ENCODE measurements at regions not wholly inside any gene's neighbourhood (a gene's known extent, or its start where the extent isn't known, plus 50 kb on each side); places are given as distances from the start of the nearest gene placed in this dataset.

GRCh38 chrX:122625821-122626220 lies 558.3 kb upstream of the GRIA3 start:
- no peak overlapping the region for H3K27ac ChIP-seq (replicated peaks; ENCODE audit: low read length)
- no peaks in the 10 kb centered on the region for H3K36me3 ChIP-seq (replicated peaks in 1 of 2; ENCODE audit: control insufficient read depth in 2 of 2, insufficient read depth in 2 of 2, low read length in 2 of 2)
- no peak overlapping the region for H3K4ac ChIP-seq (ENCODE audit: low read length)
- H3K4me3 ChIP-seq (ENCODE audit: low read length in 2 of 2): no peak overlapping the region
- no peaks in the 10 kb centered on the region for H3K79me1 ChIP-seq (ENCODE audit: low read depth, low read length)
- H2AK5ac ChIP-seq (ENCODE audit: low read depth, low read length): no peak overlapping the region
- no peak overlapping the region for H2BK12ac ChIP-seq (ENCODE audit: low read length)
- H4K91ac ChIP-seq (ENCODE audit: low read depth, low read length, poor library complexity): no peak overlapping the region
- no CpG with 5 or more reads among the region's 3 CpGs for WGBS, 2 donors (ENCODE audit: extremely low coverage in 2 of 2, insufficient read length in 2 of 2, insufficient replicate concordance in 1 of 2)
- H3K4me2 ChIP-seq (ENCODE audit: insufficient read depth, low read length, poor library complexity, severe bottlenecking): no peak overlapping the region
- no peak for DNase-seq (ENCODE audit: low spot score)
- H2BK15ac ChIP-seq (ENCODE audit: low read length): no peak overlapping the region
- H3K23ac ChIP-seq (ENCODE audit: low read depth, low read length, poor library complexity): no peak overlapping the region
- H2BK5ac ChIP-seq (ENCODE audit: low read length): no peak overlapping the region
- H3K27me3 ChIP-seq (ENCODE audit: control insufficient read depth in 3 of 3, insufficient read depth in 3 of 3, low read depth in 1 of 3, low read length in 3 of 3): no peaks in the 10 kb centered on the region
- no peaks in the 10 kb centered on the region for H3K4me1 ChIP-seq (ENCODE audit: control insufficient read depth in 2 of 2, insufficient read depth in 1 of 2, low read depth in 1 of 2, low read length in 2 of 2)
- no peaks in the 10 kb centered on the region for H3K9me3 ChIP-seq (replicated peaks in 1 of 2; ENCODE audit: control insufficient read depth in 2 of 2, insufficient read depth in 1 of 2, low read depth in 1 of 2, low read length in 2 of 2)
- H3K9ac ChIP-seq (ENCODE audit: low read depth, low read length, poor library complexity): no peak overlapping the region
- H4K8ac ChIP-seq (ENCODE audit: low read depth, low read length): no peak overlapping the region
- H2BK120ac ChIP-seq (ENCODE audit: low read depth, low read length): no peak overlapping the region
- no peak overlapping the region for H2AFZ ChIP-seq (ENCODE audit: low read length)
- H3K14ac ChIP-seq (ENCODE audit: low read length): no peak overlapping the region
- no peak overlapping the region for H3K18ac ChIP-seq (ENCODE audit: low read length)

GRCh38 chrX:122626871-122627270 lies 557.2 kb upstream of the GRIA3 start:
- no peak overlapping the region for H3K23ac ChIP-seq (ENCODE audit: low read depth, low read length, poor library complexity)
- H3K4me1 ChIP-seq (ENCODE audit: control insufficient read depth in 2 of 2, insufficient read depth in 1 of 2, low read depth in 1 of 2, low read length in 2 of 2): no peaks in the 10 kb centered on the region
- H4K8ac ChIP-seq (ENCODE audit: low read depth, low read length): no peak overlapping the region
- H2AK5ac ChIP-seq (ENCODE audit: low read depth, low read length): no peak overlapping the region
- no peak overlapping the region for H2BK5ac ChIP-seq (ENCODE audit: low read length)
- no peak overlapping the region for H2BK15ac ChIP-seq (ENCODE audit: low read length)
- no peak overlapping the region for H3K4me2 ChIP-seq (ENCODE audit: insufficient read depth, low read length, poor library complexity, severe bottlenecking)
- no peak overlapping the region for H3K4ac ChIP-seq (ENCODE audit: low read length)
- H3K79me1 ChIP-seq (ENCODE audit: low read depth, low read length): no peaks in the 10 kb centered on the region
- WGBS, 2 donors (ENCODE audit: extremely low coverage in 2 of 2, insufficient read length in 2 of 2, insufficient replicate concordance in 1 of 2): no CpG with 5 or more reads among the region's 1 CpG
- H3K18ac ChIP-seq (ENCODE audit: low read length): no peak overlapping the region
- H3K9ac ChIP-seq (ENCODE audit: low read depth, low read length, poor library complexity): no peak overlapping the region
- no peak overlapping the region for H2AFZ ChIP-seq (ENCODE audit: low read length)
- no peaks in the 10 kb centered on the region for H3K36me3 ChIP-seq (replicated peaks in 1 of 2; ENCODE audit: control insufficient read depth in 2 of 2, insufficient read depth in 2 of 2, low read length in 2 of 2)
- H4K91ac ChIP-seq (ENCODE audit: low read depth, low read length, poor library complexity): no peak overlapping the region
- H2BK12ac ChIP-seq (ENCODE audit: low read length): no peak overlapping the region
- no peak for DNase-seq (ENCODE audit: low spot score)
- H3K27me3 ChIP-seq (ENCODE audit: control insufficient read depth in 3 of 3, insufficient read depth in 3 of 3, low read depth in 1 of 3, low read length in 3 of 3): no peaks in the 10 kb centered on the region
- no peak overlapping the region for H3K4me3 ChIP-seq (ENCODE audit: low read length in 2 of 2)
- H3K9me3 ChIP-seq (replicated peaks in 1 of 2; ENCODE audit: control insufficient read depth in 2 of 2, insufficient read depth in 1 of 2, low read depth in 1 of 2, low read length in 2 of 2): no peaks in the 10 kb centered on the region
- H3K27ac ChIP-seq (replicated peaks; ENCODE audit: low read length): no peak overlapping the region
- H3K14ac ChIP-seq (ENCODE audit: low read length): no peak overlapping the region
- H2BK120ac ChIP-seq (ENCODE audit: low read depth, low read length): no peak overlapping the region

GRCh38 chrX:122641136-122641535 lies 542.9 kb upstream of the GRIA3 start:
- Histone ChIP-seq H3K23ac (ENCODE audit: low read depth, low read length, poor library complexity) (no peak overlapping the region), H3K36me3 (replicated peaks in 1 of 2; ENCODE audit: control insufficient read depth in 2 of 2, insufficient read depth in 2 of 2, low read length in 2 of 2) (no peaks in the 10 kb centered on the region), H2BK12ac (ENCODE audit: low read length) (no peak overlapping the region), H2AFZ (ENCODE audit: low read length) (no peak overlapping the region), H3K4me1 (ENCODE audit: control insufficient read depth in 2 of 2, insufficient read depth in 1 of 2, low read depth in 1 of 2, low read length in 2 of 2) (peaks cover 0 to 1% of the 10 kb centered on the region in 2 donors), H2BK15ac (ENCODE audit: low read length) (no peak overlapping the region), H4K91ac (ENCODE audit: low read depth, low read length, poor library complexity) (no peak overlapping the region), H3K79me1 (ENCODE audit: low read depth, low read length) (no peaks in the 10 kb centered on the region), H3K14ac (ENCODE audit: low read length) (no peak overlapping the region), H3K27ac (replicated peaks; ENCODE audit: low read length) (no peak overlapping the region), H3K9me3 (replicated peaks in 1 of 2; ENCODE audit: control insufficient read depth in 2 of 2, insufficient read depth in 1 of 2, low read depth in 1 of 2, low read length in 2 of 2) (no peaks in the 10 kb centered on the region), H3K4ac (ENCODE audit: low read length) (no peak overlapping the region), H3K18ac (ENCODE audit: low read length) (no peak overlapping the region), H2BK120ac (ENCODE audit: low read depth, low read length) (no peak overlapping the region), H3K4me2 (ENCODE audit: insufficient read depth, low read length, poor library complexity, severe bottlenecking) (no peak overlapping the region), H4K8ac (ENCODE audit: low read depth, low read length) (no peak overlapping the region), H3K9ac (ENCODE audit: low read depth, low read length, poor library complexity) (no peak overlapping the region), H2BK5ac (ENCODE audit: low read length) (no peak overlapping the region), H3K4me3 (ENCODE audit: low read length in 2 of 2) (no peak overlapping the region), H3K27me3 (ENCODE audit: control insufficient read depth in 3 of 3, insufficient read depth in 3 of 3, low read depth in 1 of 3, low read length in 3 of 3) (no peaks in the 10 kb centered on the region), H2AK5ac (ENCODE audit: low read depth, low read length) (no peak overlapping the region)
- no peak for DNase-seq (ENCODE audit: low spot score)
- WGBS, 2 donors (ENCODE audit: extremely low coverage in 2 of 2, insufficient read length in 2 of 2, insufficient replicate concordance in 1 of 2): no CpG with 5 or more reads among the region's 2 CpGs

- H2BK120ac ChIP-seq (ENCODE audit: low read depth, low read length): no peak overlapping the region
- H3K36me3 ChIP-seq (replicated peaks in 1 of 2; ENCODE audit: control insufficient read depth in 2 of 2, insufficient read depth in 2 of 2, low read length in 2 of 2): no peaks in the 10 kb centered on the region
- no peak overlapping the region for H3K14ac ChIP-seq (ENCODE audit: low read length)
- no peak overlapping the region for H3K4ac ChIP-seq (ENCODE audit: low read length)
- H2BK15ac ChIP-seq (ENCODE audit: low read length): no peak overlapping the region
- no peak overlapping the region for H3K23ac ChIP-seq (ENCODE audit: low read depth, low read length, poor library complexity)
- H3K4me1 ChIP-seq (ENCODE audit: control insufficient read depth in 2 of 2, insufficient read depth in 1 of 2, low read depth in 1 of 2, low read length in 2 of 2): peaks cover 0 to 1% of the 10 kb centered on the region in 2 donors
- no peak overlapping the region for H4K91ac ChIP-seq (ENCODE audit: low read depth, low read length, poor library complexity)
- no peaks in the 10 kb centered on the region for H3K79me1 ChIP-seq (ENCODE audit: low read depth, low read length)
- H3K4me3 ChIP-seq (ENCODE audit: low read length in 2 of 2): no peak overlapping the region
- no peak overlapping the region for H2AFZ ChIP-seq (ENCODE audit: low read length)
- no peaks in the 10 kb centered on the region for H3K27me3 ChIP-seq (ENCODE audit: control insufficient read depth in 3 of 3, insufficient read depth in 3 of 3, low read depth in 1 of 3, low read length in 3 of 3)
- no peak overlapping the region for H3K9ac ChIP-seq (ENCODE audit: low read depth, low read length, poor library complexity)
- H3K27ac ChIP-seq (replicated peaks; ENCODE audit: low read length): no peak overlapping the region
- no peak for DNase-seq (ENCODE audit: low spot score)
- H4K8ac ChIP-seq (ENCODE audit: low read depth, low read length): no peak overlapping the region
- H3K18ac ChIP-seq (ENCODE audit: low read length): no peak overlapping the region
- no peak overlapping the region for H2AK5ac ChIP-seq (ENCODE audit: low read depth, low read length)
- H3K4me2 ChIP-seq (ENCODE audit: insufficient read depth, low read length, poor library complexity, severe bottlenecking): no peak overlapping the region
- WGBS, 2 donors (ENCODE audit: extremely low coverage in 2 of 2, insufficient read length in 2 of 2, insufficient replicate concordance in 1 of 2): no CpG with 5 or more reads among the region's 4 CpGs
- no peak overlapping the region for H2BK12ac ChIP-seq (ENCODE audit: low read length)
- no peaks in the 10 kb centered on the region for H3K9me3 ChIP-seq (replicated peaks in 1 of 2; ENCODE audit: control insufficient read depth in 2 of 2, insufficient read depth in 1 of 2, low read depth in 1 of 2, low read length in 2 of 2)
- H2BK5ac ChIP-seq (ENCODE audit: low read length): no peak overlapping the region
Observed at GRCh38 chrX:122641826-122642225, 542.3 kb upstream of the GRIA3 start.
